ENCODE measurements at regions not wholly inside any gene's neighbourhood (a gene's known extent, or its start where the extent isn't known, plus 50 kb on each side); places are given as distances from the start of the nearest gene placed in this dataset.
A peak's percentile ranks its signal among the peaks of the same experiment; 100 is the strongest.

- peaks cover 7% of the 10 kb centered on the region for H3K36me3 Mint-ChIP-seq (ENCODE audit: low read depth)
- H3K9me3 Mint-ChIP-seq: peaks cover 23% of the 10 kb centered on the region
- no peaks in the 10 kb centered on the region for H3K27me3 Mint-ChIP-seq (ENCODE audit: insufficient read depth)
- TF ChIP-seq, protein P1, sequence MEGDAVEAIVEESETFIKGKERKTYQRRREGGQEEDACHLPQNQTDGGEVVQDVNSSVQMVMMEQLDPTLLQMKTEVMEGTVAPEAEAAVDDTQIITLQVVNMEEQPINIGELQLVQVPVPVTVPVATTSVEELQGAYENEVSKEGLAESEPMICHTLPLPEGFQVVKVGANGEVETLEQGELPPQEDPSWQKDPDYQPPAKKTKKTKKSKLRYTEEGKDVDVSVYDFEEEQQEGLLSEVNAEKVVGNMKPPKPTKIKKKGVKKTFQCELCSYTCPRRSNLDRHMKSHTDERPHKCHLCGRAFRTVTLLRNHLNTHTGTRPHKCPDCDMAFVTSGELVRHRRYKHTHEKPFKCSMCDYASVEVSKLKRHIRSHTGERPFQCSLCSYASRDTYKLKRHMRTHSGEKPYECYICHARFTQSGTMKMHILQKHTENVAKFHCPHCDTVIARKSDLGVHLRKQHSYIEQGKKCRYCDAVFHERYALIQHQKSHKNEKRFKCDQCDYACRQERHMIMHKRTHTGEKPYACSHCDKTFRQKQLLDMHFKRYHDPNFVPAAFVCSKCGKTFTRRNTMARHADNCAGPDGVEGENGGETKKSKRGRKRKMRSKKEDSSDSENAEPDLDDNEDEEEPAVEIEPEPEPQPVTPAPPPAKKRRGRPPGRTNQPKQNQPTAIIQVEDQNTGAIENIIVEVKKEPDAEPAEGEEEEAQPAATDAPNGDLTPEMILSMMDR (conservative IDR thresholded peaks at IDR 0.05): no peak
- Histone ChIP-seq H3K4me3 (ENCODE audit: low read length) (peak overlapping the region; percentile 36), H3K9ac (ENCODE audit: extremely low read depth, low read length, poor library complexity, severe bottlenecking) (no peak overlapping the region), H3K9me3 (ENCODE audit: control insufficient read depth, low read length) (peaks cover 22% of the 10 kb centered on the region), H3K27ac (ENCODE audit: low read depth, low read length) (no peak overlapping the region), H3K4me1 (ENCODE audit: control insufficient read depth, insufficient read depth, low read length) (no peaks in the 10 kb centered on the region), H3K36me3 (ENCODE audit: control insufficient read depth, insufficient read depth, low read length) (no peaks in the 10 kb centered on the region), H3K27me3 (ENCODE audit: control insufficient read depth, insufficient read depth, low read length, poor library complexity, severe bottlenecking) (no peaks in the 10 kb centered on the region)
- DNase-seq: no peak
- no peak overlapping the region for H3K27ac Mint-ChIP-seq
- no peak overlapping the region for H3K4me3 Mint-ChIP-seq
- H3K4me1 Mint-ChIP-seq: peaks cover 17% of the 10 kb centered on the region
- WGBS, 2 experiments (ENCODE audit: insufficient coverage in 1 of 2, insufficient read length in 1 of 2): 91% methylated on average over 1 of the region's 1 CpG; no CpG with 5 or more reads in 1 of the 2 experiments
Measured at GRCh38 chr3:164387236-164387635, 691.1 kb downstream of the SI start.

DNA sequence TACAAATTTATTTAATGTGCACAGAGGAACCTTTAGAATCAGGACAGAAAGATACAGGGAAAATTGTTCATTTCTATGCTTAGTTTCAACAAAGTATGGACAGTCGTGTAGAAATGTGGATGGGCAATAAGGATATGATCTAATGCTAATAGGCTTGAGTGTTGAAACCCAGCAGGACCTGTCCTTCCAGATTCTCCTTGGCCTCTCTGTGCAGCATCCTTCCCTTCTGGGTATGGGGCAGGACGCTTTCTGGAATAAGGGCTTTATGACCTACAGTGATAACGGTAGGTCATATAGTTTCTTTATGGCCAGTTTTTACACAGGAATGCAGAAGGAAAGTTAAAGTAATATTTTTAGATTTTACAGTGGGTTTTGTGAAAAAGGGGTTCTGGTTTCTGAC, 698.1 kb downstream of the SI start:
- TF ChIP-seq, protein P1 (conservative IDR thresholded peaks at IDR 0.05): no peak
- Mint-ChIP-seq H3K27me3 (ENCODE audit: insufficient read depth) (no peaks in the 10 kb centered on the region), H3K4me3 (no peak overlapping the region), H3K4me1 (no peaks in the 10 kb centered on the region), H3K27ac (no peak overlapping the region), H3K36me3 (ENCODE audit: low read depth) (no peaks in the 10 kb centered on the region), H3K9me3 (no peaks in the 10 kb centered on the region)
- Histone ChIP-seq H3K9ac (ENCODE audit: extremely low read depth, low read length, poor library complexity, severe bottlenecking) (no peak overlapping the region), H3K4me1 (ENCODE audit: control insufficient read depth, insufficient read depth, low read length) (no peaks in the 10 kb centered on the region), H3K4me3 (ENCODE audit: low read length) (no peak overlapping the region), H3K27me3 (ENCODE audit: control insufficient read depth, insufficient read depth, low read length, poor library complexity, severe bottlenecking) (no peaks in the 10 kb centered on the region), H3K36me3 (ENCODE audit: control insufficient read depth, insufficient read depth, low read length) (no peaks in the 10 kb centered on the region), H3K27ac (ENCODE audit: low read depth, low read length) (no peak overlapping the region), H3K9me3 (ENCODE audit: control insufficient read depth, low read length) (no peaks in the 10 kb centered on the region)
- WGBS, 2 experiments (ENCODE audit: insufficient coverage in 1 of 2, insufficient read length in 1 of 2): 94 to 100% methylated on average over 1 to 3 of the region's 3 CpGs
- DNase-seq: no peak

GRCh38 chr3:164377466-164377865, 700.8 kb downstream of the SI start:
- H3K27ac ChIP-seq (ENCODE audit: low read depth, low read length): no peak overlapping the region
- no peaks in the 10 kb centered on the region for H3K27me3 ChIP-seq (ENCODE audit: control insufficient read depth, insufficient read depth, low read length, poor library complexity, severe bottlenecking)
- Mint-ChIP-seq H3K36me3 (ENCODE audit: low read depth) (no peaks in the 10 kb centered on the region), H3K27me3 (ENCODE audit: insufficient read depth) (no peaks in the 10 kb centered on the region), H3K4me1 (no peaks in the 10 kb centered on the region), H3K9me3 (no peaks in the 10 kb centered on the region), H3K27ac (no peak overlapping the region), H3K4me3 (no peak overlapping the region)
- TF ChIP-seq, protein P1 (conservative IDR thresholded peaks at IDR 0.05): no peak
- no peak for DNase-seq
- no peaks in the 10 kb centered on the region for H3K4me1 ChIP-seq (ENCODE audit: control insufficient read depth, insufficient read depth, low read length)
- 85% methylated on average over 1 of the region's 2 CpGs; no CpG with 5 or more reads in 1 of the 2 experiments for WGBS, 2 experiments (ENCODE audit: insufficient coverage in 1 of 2, insufficient read length in 1 of 2)
- no peak overlapping the region for H3K9ac ChIP-seq (ENCODE audit: extremely low read depth, low read length, poor library complexity, severe bottlenecking)
- H3K9me3 ChIP-seq (ENCODE audit: control insufficient read depth, low read length): no peaks in the 10 kb centered on the region
- H3K4me3 ChIP-seq (ENCODE audit: low read length): no peak overlapping the region
- no peaks in the 10 kb centered on the region for H3K36me3 ChIP-seq (ENCODE audit: control insufficient read depth, insufficient read depth, low read length)
